ENCODE measurements at regions not wholly inside any gene's neighbourhood (a gene's known extent, or its start where the extent isn't known, plus 50 kb on each side); places are given as distances from the start of the nearest gene placed in this dataset.

DNA sequence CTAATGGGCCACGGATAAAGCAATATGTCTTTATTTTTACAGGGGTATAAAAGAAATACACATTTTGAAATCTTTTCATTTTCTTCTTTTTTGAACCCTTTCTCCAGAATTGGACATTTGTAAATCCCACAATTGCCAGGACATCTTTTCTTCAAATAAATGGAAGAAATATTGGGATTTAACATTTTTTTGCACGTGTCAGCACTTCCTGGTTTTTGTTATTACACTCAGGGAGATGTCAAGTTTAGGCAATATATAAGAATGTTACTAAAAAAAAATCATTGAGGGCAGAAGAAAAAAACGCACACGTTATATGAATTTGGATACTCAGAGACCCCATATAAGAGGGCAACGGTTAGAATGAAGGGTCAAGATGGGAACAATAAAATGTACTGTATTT, 78.3 kb upstream of the TMCO5A start:
- FAIRE-seq (no peak), ATAC-seq (no peak), DNase-seq (ENCODE audit: low read depth in 1 of 2, low spot score in 1 of 2) (no peak)
- Histone ChIP-seq H3K4me2 (no peak overlapping the region), H3K4me1 (no peaks in the 10 kb centered on the region), H3K27ac (no peak overlapping the region), H3K9me3 (no peaks in the 10 kb centered on the region), H3K4me3 (no peak overlapping the region)
- 19% methylated on average over 5 of the region's 5 CpGs for WGBS (ENCODE audit: missing lambda C conversion rate)
- CTCF ChIA-PET, result no interaction called here
- POLR2A ChIA-PET, result interaction anchor here (0.7 kb wide), 1 partner anchor 712 kb away, joined by 4 read pairs; no protein-coding TSS in a partner anchor
- TF ChIP-seq CBX8 (IDR thresholded peaks at IDR 0.05) (no peak), HES2 (IDR thresholded peaks at IDR 0.05) (no peak), MAFK (IDR thresholded peaks at IDR 0.05; ENCODE audit: partially characterized antibody) (peak; percentile 78), FOSL2 (IDR thresholded peaks at IDR 0.05) (no peak), FOSL2 (CRISPR knock-in tag; IDR thresholded peaks at IDR 0.05) (no peak), TFCP2L1 (CRISPR knock-in tag; IDR thresholded peaks at IDR 0.05) (no peak)
- TF ChIP-seq, protein P1, sequence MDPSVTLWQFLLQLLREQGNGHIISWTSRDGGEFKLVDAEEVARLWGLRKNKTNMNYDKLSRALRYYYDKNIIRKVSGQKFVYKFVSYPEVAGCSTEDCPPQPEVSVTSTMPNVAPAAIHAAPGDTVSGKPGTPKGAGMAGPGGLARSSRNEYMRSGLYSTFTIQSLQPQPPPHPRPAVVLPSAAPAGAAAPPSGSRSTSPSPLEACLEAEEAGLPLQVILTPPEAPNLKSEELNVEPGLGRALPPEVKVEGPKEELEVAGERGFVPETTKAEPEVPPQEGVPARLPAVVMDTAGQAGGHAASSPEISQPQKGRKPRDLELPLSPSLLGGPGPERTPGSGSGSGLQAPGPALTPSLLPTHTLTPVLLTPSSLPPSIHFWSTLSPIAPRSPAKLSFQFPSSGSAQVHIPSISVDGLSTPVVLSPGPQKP (IDR thresholded peaks at IDR 0.05; ENCODE audit: low read depth, low read length), result no peak

GRCh38 chr15:37860896-37861295, 73.5 kb upstream of the TMCO5A start:
- H3K4me2 ChIP-seq, result no peak overlapping the region
- no peaks in the 10 kb centered on the region for H3K4me1 ChIP-seq
- POLR2A ChIA-PET, result no interaction called here
- FAIRE-seq (no peak), ATAC-seq (no peak), DNase-seq (ENCODE audit: low read depth in 1 of 2, low spot score in 1 of 2) (no peak)
- WGBS (ENCODE audit: missing lambda C conversion rate), result 3% methylated on average over 2 of the region's 2 CpGs
- CTCF ChIA-PET, result interaction anchor here (1.0 to 1.8 kb wide), 2 partner anchors 19 to 31 kb away, joined by 3 to 5 read pairs; no protein-coding TSS in a partner anchor
- H3K27ac ChIP-seq, result no peak overlapping the region
- H3K4me3 ChIP-seq, result no peak overlapping the region
- TF ChIP-seq GATA3 (IDR thresholded peaks at IDR 0.05; ENCODE audit: borderline replicate concordance) (no peak), HEYL (CRISPR knock-in tag; IDR thresholded peaks at IDR 0.05) (no peak), KDM5A (IDR thresholded peaks at IDR 0.05) (no peak), CBX8 (IDR thresholded peaks at IDR 0.05) (no peak), EHF (CRISPR knock-in tag; IDR thresholded peaks at IDR 0.05) (no peak), BHLHE40 (IDR thresholded peaks at IDR 0.05; ENCODE audit: low read depth, low read length) (no peak), CEBPB (IDR thresholded peaks at IDR 0.05) (no peak), RNF2 (IDR thresholded peaks at IDR 0.05; ENCODE audit: borderline replicate concordance, low read depth) (no peak), EP300 (IDR thresholded peaks at IDR 0.05) (no peak), PHF8 (IDR thresholded peaks at IDR 0.05; ENCODE audit: borderline replicate concordance, low read depth) (no peak), PBX3 (IDR thresholded peaks at IDR 0.05) (no peak), HDAC2 (IDR thresholded peaks at IDR 0.05) (no peak), NFE2L2 (conservative IDR thresholded peaks at IDR 0.05; ENCODE audit: low read length) (no peak), TFCP2L1 (CRISPR knock-in tag; IDR thresholded peaks at IDR 0.05) (no peak), E2F6 (IDR thresholded peaks at IDR 0.05; ENCODE audit: borderline replicate concordance, low read depth) (no peak), HOXA7 (CRISPR knock-in tag; IDR thresholded peaks at IDR 0.05) (no peak), JUNB (IDR thresholded peaks at IDR 0.05) (no peak)
- TF ChIP-seq, protein P2, sequence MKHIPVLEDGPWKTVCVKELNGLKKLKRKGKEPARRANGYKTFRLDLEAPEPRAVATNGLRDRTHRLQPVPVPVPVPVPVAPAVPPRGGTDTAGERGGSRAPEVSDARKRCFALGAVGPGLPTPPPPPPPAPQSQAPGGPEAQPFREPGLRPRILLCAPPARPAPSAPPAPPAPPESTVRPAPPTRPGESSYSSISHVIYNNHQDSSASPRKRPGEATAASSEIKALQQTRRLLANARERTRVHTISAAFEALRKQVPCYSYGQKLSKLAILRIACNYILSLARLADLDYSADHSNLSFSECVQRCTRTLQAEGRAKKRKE (CRISPR knock-in tag; IDR thresholded peaks at IDR 0.05; ENCODE audit: low read depth), result no peak
- H3K9me3 ChIP-seq, result no peaks in the 10 kb centered on the region

GRCh38 chr15:37865687-37866086, 68.8 kb upstream of the TMCO5A start:
- WGBS (ENCODE audit: missing lambda C conversion rate), result 4% methylated on average over 1 of the region's 1 CpG
- ATAC-seq, result no peak
- no peaks in the 10 kb centered on the region for H3K4me1 ChIP-seq

More at GRCh38 chr15:37865687-37866086, 68.8 kb upstream of the TMCO5A start:
- no peaks in the 10 kb centered on the region for H3K9me3 ChIP-seq
- H3K4me3 ChIP-seq, result no peak overlapping the region
- ChIA-PET CTCF (no interaction called here), POLR2A (no interaction called here)
- FAIRE-seq (no peak), DNase-seq (ENCODE audit: low read depth in 1 of 2, low spot score in 1 of 2) (no peak)
- no peak overlapping the region for H3K27ac ChIP-seq
- H3K4me2 ChIP-seq, result no peak overlapping the region
- TF ChIP-seq PHF8 (IDR thresholded peaks at IDR 0.05; ENCODE audit: borderline replicate concordance, low read depth), result no peak
- peak; percentile 50 for TF ChIP-seq MAFK (IDR thresholded peaks at IDR 0.05; ENCODE audit: partially characterized antibody)

All from A549 (cell line).